Gastroesophageal sphincter (tissue), 3 donors: ENCODE measurements at regions not wholly inside any gene's neighbourhood (a gene's known extent, or its start where the extent isn't known, plus 50 kb on each side); places are given as distances from the start of the nearest gene placed in this dataset.

Source experiments
- EP300 ChIP-seq: sonication (generic); formaldehyde crosslinking; IDR thresholded peaks from one replicate; pipeline ENCODE4 v1.6.1; 2017; ENCODE audit warnings: antibody characterized with exemption, mild to moderate bottlenecking
- POLR2A ChIP-seq, 2 donors: fragments of 450-650 bp; IDR thresholded peaks; one replicate each; pipeline ENCODE4 v1.6.1; 2017; ENCODE audit warnings: antibody characterized with exemption in 2 of 2, mild to moderate bottlenecking in 2 of 2, moderate library complexity in 1 of 2
- TF ChIP-seq, protein P1 (sequence below), 4 experiments: fragments of 200-600 bp in 2 of 4; fragments of 450-650 bp in 2 of 4; sonication (generic) in 1 of 4; IDR thresholded peaks; one replicate each; pipeline ENCODE4 v1.5.1; 2017 to 2019; ENCODE audit warnings: antibody characterized with exemption in 4 of 4, mild to moderate bottlenecking in 2 of 4, moderate library complexity in 2 of 4

DNA sequence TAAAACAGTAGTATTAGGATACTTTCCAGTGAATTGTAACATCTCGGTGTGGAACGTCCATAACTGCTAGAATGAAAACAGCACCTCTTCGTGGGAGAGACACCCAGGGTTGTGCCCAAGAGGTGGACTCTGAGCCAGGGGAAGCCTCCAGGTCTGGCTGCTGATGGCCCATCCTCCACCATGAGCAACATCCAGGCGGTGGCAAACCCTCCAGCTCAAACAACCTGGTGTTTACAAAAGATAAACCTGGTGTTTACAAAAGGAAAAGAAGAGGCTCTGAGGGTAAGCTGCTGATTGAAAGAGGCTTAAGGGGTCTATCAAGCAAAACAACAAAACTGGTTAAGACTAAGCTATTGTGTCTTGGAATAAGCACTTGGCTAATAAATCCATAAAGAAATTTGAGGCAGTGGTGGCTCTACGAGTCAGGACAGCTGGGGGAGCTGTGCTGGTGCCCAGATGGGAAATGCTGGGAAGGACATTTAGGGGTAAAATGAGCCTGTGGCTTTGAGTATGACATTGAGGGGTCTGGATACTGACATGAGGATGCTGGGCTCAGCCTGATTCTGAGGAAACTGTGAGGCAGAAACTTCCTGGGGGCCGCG is 909.0 kb downstream of the BRD1 start:
- TF ChIP-seq, protein P1, sequence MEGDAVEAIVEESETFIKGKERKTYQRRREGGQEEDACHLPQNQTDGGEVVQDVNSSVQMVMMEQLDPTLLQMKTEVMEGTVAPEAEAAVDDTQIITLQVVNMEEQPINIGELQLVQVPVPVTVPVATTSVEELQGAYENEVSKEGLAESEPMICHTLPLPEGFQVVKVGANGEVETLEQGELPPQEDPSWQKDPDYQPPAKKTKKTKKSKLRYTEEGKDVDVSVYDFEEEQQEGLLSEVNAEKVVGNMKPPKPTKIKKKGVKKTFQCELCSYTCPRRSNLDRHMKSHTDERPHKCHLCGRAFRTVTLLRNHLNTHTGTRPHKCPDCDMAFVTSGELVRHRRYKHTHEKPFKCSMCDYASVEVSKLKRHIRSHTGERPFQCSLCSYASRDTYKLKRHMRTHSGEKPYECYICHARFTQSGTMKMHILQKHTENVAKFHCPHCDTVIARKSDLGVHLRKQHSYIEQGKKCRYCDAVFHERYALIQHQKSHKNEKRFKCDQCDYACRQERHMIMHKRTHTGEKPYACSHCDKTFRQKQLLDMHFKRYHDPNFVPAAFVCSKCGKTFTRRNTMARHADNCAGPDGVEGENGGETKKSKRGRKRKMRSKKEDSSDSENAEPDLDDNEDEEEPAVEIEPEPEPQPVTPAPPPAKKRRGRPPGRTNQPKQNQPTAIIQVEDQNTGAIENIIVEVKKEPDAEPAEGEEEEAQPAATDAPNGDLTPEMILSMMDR (IDR thresholded peaks at IDR 0.05), result no peak
- TF ChIP-seq POLR2A (IDR thresholded peaks at IDR 0.05) (no peak), EP300 (no peak)
